NCI-H748 treated with DMSO at 0.1 percent for 48 hours (cell line): ENCODE measurements at regions not wholly inside any gene's neighbourhood (a gene's known extent, or its start where the extent isn't known, plus 50 kb on each side); places are given as distances from the start of the nearest gene placed in this dataset.

Experiments used
- DNase-seq: peaks from one replicate; lab custom pipeline; 2025; lab: John Stamatoyannopoulos, UW

GRCh38 chr1:21346365-21347071 lies 56.3 kb upstream of the ECE1 start:
- DNase-seq: no peak

GRCh38 chr1:21344750-21345443 lies 54.6 kb upstream of the ECE1 start:
- DNase-seq: no peak

- DNase-seq: no peak
Measured at GRCh38 chr1:21344098-21344749, 54.0 kb upstream of the ECE1 start.

GRCh38 chr1:21342961-21343838 lies 52.9 kb upstream of the ECE1 start:
- no peak for DNase-seq

GRCh38 chr1:21341517-21342078 lies 51.3 kb upstream of the ECE1 start:
- no peak for DNase-seq

GRCh38 chr1:21341022-21341421 lies 50.8 kb upstream of the ECE1 start:
- DNase-seq: no peak

GRCh38 chr1:21340230-21340945 lies 50.1 kb upstream of the ECE1 start:
- DNase-seq: no peak
